Esophagus muscularis mucosa (tissue), 3 donors: ENCODE measurements at regions not wholly inside any gene's neighbourhood (a gene's known extent, or its start where the extent isn't known, plus 50 kb on each side); places are given as distances from the start of the nearest gene placed in this dataset.

ENCODE experiments used
- CTCF ChIP-seq, 3 experiments: fragments of 200-600 bp in 2 of 3; fragments of 450-650 bp in 1 of 3; sonication (generic) in 2 of 3; IDR thresholded peaks; one replicate each; pipeline ENCODE4 v1.5.1; 2017 to 2019; ENCODE audit warnings: antibody characterized with exemption in 3 of 3, mild to moderate bottlenecking in 2 of 3, moderate library complexity in 1 of 3
- POLR2A ChIP-seq: fragments of 450-650 bp; IDR thresholded peaks from one replicate; pipeline ENCODE4 v1.6.1; 2017; ENCODE audit warnings: antibody characterized with exemption, moderate library complexity, mild to moderate bottlenecking, low read depth
- POLR2AphosphoS5 ChIP-seq, 2 donors: sonication (generic); formaldehyde crosslinking; IDR thresholded peaks; one replicate each; pipeline ENCODE4 v1.6.1; 2017; ENCODE audit warnings: antibody characterized with exemption in 2 of 2

DNA sequence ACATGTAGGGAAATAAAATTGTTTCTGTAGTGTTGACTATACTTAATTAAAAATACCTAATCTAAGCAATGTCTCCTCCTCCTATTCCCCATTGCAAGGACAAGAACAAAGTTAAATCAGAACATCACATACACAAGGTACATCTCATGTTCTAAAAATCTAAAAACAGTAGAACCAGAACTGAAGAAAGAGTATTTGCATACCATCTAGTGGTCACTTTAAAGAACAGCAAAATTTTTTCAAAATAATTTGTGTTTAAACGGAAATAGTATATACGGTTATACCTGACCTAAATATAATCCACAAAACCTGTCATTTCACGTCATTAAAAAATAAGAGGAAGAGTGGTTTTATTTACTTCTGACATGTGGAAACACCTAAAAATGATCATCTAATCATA, 294.3 kb upstream of the KCNH7 start:
- TF ChIP-seq CTCF (IDR thresholded peaks at IDR 0.05) (peak; percentile 28 to 35 (median 28)), POLR2AphosphoS5 (IDR thresholded peaks at IDR 0.05) (no peak), POLR2A (no peak)
